K562 (cell line): ENCODE measurements at regions not wholly inside any gene's neighbourhood (a gene's known extent, or its start where the extent isn't known, plus 50 kb on each side); places are given as distances from the start of the nearest gene placed in this dataset.

Experiments used
- CEBPB ChIP-seq: fragments of 450-650 bp; IDR thresholded peaks from 2 replicates; pipeline ENCODE4 v1.6.1; 2016; ENCODE audit warnings: missing genetic modification characterization, missing compliant biosample characterization
- CTBP1 ChIP-seq: fragments of 450-650 bp; IDR thresholded peaks from 2 replicates; pipeline ENCODE4 v1.6.1; 2016; ENCODE audit warnings: borderline replicate concordance
- DDX20 ChIP-seq: fragments of 450-650 bp; IDR thresholded peaks from 2 replicates; pipeline ENCODE4 v1.6.1; 2016; ENCODE audit warnings: missing genetic modification characterization, low read depth, mild to moderate bottlenecking, missing compliant biosample characterization, moderate library complexity
- GABPA ChIP-seq: fragments of 200-800 bp; sonication (Bioruptor generic); conservative IDR thresholded peaks from 2 replicates; pipeline ENCODE4 v1.6.1; 2016; ENCODE audit warnings: low read depth, missing genetic modification characterization, missing compliant biosample characterization
- GABPB1 ChIP-seq: sonication (generic); formaldehyde crosslinking; IDR thresholded peaks from 2 replicates; pipeline ENCODE4 v1.8.0; 2022; ENCODE audit warnings: mild to moderate bottlenecking, missing genetic modification reagents
- NELFE ChIP-seq: IDR thresholded peaks from 2 replicates; pipeline ENCODE4 v1.6.1; 2011; ENCODE audit warnings: mild to moderate bottlenecking; ENCODE audit not compliant: insufficient read depth, insufficient read length
- POLR2B ChIP-seq: fragments of 450-650 bp; IDR thresholded peaks from 2 replicates; pipeline ENCODE4 v1.6.1; 2018; ENCODE audit warnings: low read depth; ENCODE audit not compliant: partially characterized antibody
- RFX1 ChIP-seq: fragments of 450-650 bp; IDR thresholded peaks from 2 replicates; pipeline ENCODE4 v1.6.1; 2016; ENCODE audit warnings: mild to moderate bottlenecking, moderate library complexity
- TAF15 ChIP-seq: fragments of 200-400 bp; formaldehyde crosslinking; IDR thresholded peaks from 2 replicates; pipeline ENCODE4 v1.6.1; 2017; ENCODE audit warnings: mild to moderate bottlenecking, low read depth, low read length, moderate library complexity
- YY1 ChIP-seq, 3 experiments: IDR thresholded peaks; 2 replicates each; pipeline ENCODE4 v1.6.1; 2011; ENCODE audit warnings: low read length in 2 of 3, mild to moderate bottlenecking in 2 of 3, moderate library complexity in 2 of 3, borderline replicate concordance in 1 of 3, control low read depth in 1 of 3, low read depth in 1 of 3; ENCODE audit not compliant: insufficient read depth in 3 of 3, insufficient replicate concordance in 2 of 3, control insufficient read depth in 1 of 3, insufficient read length in 1 of 3; ENCODE audit errors: extremely low read depth in 1 of 3
- ZNF174 ChIP-seq: fragments of 250-450 bp; sonication (Bioruptor Pico); IDR thresholded peaks from 2 replicates; pipeline ENCODE4 v1.4.0; 2020; ENCODE audit warnings: mild to moderate bottlenecking
- ZNF584 ChIP-seq: fragments of 200-800 bp; sonication (Bioruptor generic); IDR thresholded peaks from 2 replicates; pipeline ENCODE4 v1.6.1; 2016; ENCODE audit warnings: low read depth, mild to moderate bottlenecking, missing genetic modification characterization, missing compliant biosample characterization
- ZNF589 ChIP-seq: fragments of 200-800 bp; sonication (Bioruptor generic); IDR thresholded peaks from 2 replicates; pipeline ENCODE4 v1.6.1; 2016; ENCODE audit warnings: low read depth, missing genetic modification characterization, missing compliant biosample characterization
- TF ChIP-seq, protein P1 (sequence below), 2 experiments: IDR thresholded peaks; 2 replicates each; pipeline ENCODE4 v1.6.1; 2012; ENCODE audit warnings: improper control_type of control experiment in 2 of 2, low read depth in 2 of 2, low read length in 2 of 2, borderline replicate concordance in 1 of 2
- TF ChIP-seq, protein P2 (sequence below), 2 experiments: fragments of 450-650 bp in 1 of 2; sonication (generic) in 1 of 2; formaldehyde crosslinking in 1 of 2; IDR thresholded peaks; 2 replicates each; pipeline versions ENCODE4 v1.7.1 to v1.9.0; 2016 to 2022; ENCODE audit warnings: inconsistent platforms in 1 of 2, mild to moderate bottlenecking in 1 of 2, missing genetic modification reagents in 1 of 2

DNA sequence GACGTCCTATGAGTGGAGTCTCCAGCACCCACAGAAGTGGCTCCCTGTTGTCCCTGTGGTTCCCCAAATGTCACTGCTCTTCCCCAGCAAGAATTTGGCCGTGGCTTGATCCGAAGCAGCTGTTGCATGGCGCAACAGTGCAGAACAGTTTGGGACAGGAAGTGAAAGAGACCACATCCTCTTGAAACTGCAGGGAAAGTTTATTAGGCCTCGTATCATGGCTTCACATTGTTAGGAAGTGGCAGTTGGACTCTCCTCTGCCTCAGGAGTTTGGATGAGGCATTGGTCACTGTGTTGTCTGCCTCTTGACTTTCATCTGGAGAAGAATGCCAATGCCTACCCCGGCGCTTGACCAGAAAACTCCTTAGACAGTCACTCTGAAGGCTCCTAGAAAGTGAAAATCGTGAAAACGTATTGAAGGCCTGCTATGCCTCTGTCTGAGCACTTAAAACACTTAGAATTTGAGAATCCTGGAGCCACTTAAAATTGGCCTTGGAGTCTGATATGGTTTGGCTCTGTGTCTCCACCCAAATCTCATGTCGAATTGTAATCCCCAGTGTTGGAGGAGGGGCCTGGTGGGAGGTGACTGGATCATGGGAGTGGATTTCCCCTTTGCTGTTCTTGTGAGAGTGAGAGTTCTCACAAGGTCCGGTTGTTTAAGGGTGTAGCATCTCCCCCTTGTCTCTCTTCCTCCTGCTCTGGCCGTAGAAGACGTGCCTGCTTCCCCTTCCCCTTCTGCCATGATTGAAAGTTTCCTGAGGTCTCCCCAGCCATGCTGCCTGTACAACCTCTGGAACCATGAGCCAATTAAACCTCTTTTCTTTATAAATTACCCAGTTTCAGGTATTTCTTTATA lies 334.9 kb upstream of the JARID2 start (continued):
- peak; percentile 83 for TF ChIP-seq ZNF584 (CRISPR knock-in tag)
- peak; percentile 11; the same call in 1 of the 2 replicates for TF ChIP-seq DDX20 (tag)
- TF ChIP-seq NELFE = no peak
- peak in 1 of 3 experiments; percentile 12 for TF ChIP-seq YY1 (IDR thresholded peaks at IDR 0.05; ENCODE audit: borderline replicate concordance in 1 of 3, control insufficient read depth in 1 of 3, extremely low read depth in 1 of 3, insufficient read depth in 3 of 3, insufficient read length in 1 of 3, insufficient replicate concordance in 2 of 3, low read depth in 1 of 3, low read length in 2 of 3)
- no peak for TF ChIP-seq ZNF174 (CRISPR knock-in tag)
- no peak for TF ChIP-seq TAF15
- peak; percentile 75 for TF ChIP-seq ZNF589 (CRISPR knock-in tag)
- TF ChIP-seq, protein P1, sequence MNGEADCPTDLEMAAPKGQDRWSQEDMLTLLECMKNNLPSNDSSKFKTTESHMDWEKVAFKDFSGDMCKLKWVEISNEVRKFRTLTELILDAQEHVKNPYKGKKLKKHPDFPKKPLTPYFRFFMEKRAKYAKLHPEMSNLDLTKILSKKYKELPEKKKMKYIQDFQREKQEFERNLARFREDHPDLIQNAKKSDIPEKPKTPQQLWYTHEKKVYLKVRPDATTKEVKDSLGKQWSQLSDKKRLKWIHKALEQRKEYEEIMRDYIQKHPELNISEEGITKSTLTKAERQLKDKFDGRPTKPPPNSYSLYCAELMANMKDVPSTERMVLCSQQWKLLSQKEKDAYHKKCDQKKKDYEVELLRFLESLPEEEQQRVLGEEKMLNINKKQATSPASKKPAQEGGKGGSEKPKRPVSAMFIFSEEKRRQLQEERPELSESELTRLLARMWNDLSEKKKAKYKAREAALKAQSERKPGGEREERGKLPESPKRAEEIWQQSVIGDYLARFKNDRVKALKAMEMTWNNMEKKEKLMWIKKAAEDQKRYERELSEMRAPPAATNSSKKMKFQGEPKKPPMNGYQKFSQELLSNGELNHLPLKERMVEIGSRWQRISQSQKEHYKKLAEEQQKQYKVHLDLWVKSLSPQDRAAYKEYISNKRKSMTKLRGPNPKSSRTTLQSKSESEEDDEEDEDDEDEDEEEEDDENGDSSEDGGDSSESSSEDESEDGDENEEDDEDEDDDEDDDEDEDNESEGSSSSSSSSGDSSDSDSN (IDR thresholded peaks at IDR 0.05; ENCODE audit: borderline replicate concordance in 1 of 2, low read depth in 2 of 2, low read length in 2 of 2) = no peak
- TF ChIP-seq GABPB1 = peak; percentile 45; the same call in 1 of the 2 replicates
- no peak for TF ChIP-seq POLR2B
- no peak for TF ChIP-seq RFX1
- peak; percentile 90 for TF ChIP-seq CEBPB (tag)
- TF ChIP-seq, protein P2, sequence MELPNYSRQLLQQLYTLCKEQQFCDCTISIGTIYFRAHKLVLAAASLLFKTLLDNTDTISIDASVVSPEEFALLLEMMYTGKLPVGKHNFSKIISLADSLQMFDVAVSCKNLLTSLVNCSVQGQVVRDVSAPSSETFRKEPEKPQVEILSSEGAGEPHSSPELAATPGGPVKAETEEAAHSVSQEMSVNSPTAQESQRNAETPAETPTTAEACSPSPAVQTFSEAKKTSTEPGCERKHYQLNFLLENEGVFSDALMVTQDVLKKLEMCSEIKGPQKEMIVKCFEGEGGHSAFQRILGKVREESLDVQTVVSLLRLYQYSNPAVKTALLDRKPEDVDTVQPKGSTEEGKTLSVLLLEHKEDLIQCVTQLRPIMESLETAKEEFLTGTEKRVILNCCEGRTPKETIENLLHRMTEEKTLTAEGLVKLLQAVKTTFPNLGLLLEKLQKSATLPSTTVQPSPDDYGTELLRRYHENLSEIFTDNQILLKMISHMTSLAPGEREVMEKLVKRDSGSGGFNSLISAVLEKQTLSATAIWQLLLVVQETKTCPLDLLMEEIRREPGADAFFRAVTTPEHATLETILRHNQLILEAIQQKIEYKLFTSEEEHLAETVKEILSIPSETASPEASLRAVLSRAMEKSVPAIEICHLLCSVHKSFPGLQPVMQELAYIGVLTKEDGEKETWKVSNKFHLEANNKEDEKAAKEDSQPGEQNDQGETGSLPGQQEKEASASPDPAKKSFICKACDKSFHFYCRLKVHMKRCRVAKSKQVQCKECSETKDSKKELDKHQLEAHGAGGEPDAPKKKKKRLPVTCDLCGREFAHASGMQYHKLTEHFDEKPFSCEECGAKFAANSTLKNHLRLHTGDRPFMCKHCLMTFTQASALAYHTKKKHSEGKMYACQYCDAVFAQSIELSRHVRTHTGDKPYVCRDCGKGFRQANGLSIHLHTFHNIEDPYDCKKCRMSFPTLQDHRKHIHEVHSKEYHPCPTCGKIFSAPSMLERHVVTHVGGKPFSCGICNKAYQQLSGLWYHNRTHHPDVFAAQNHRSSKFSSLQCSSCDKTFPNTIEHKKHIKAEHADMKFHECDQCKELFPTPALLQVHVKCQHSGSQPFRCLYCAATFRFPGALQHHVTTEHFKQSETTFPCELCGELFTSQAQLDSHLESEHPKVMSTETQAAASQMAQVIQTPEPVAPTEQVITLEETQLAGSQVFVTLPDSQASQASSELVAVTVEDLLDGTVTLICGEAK (IDR thresholded peaks at IDR 0.05) = peak; percentile 64
- TF ChIP-seq, protein P2 (CRISPR knock-in tag; IDR thresholded peaks at IDR 0.05) = no peak
- peak; percentile 86 for TF ChIP-seq GABPA (tag)
- TF ChIP-seq CTBP1 = no peak
